ENCODE measurements at regions not wholly inside any gene's neighbourhood (a gene's known extent, or its start where the extent isn't known, plus 50 kb on each side); places are given as distances from the start of the nearest gene placed in this dataset.

GRCh38 chr11:134486106-134486505 is 74.1 kb upstream of the B3GAT1 start:
- POLR2A ChIA-PET, result no interaction called here
- Mint-ChIP-seq H3K36me3 (no peaks in the 10 kb centered on the region), H3K27ac (no peak overlapping the region), H3K9me3 (no peaks in the 10 kb centered on the region), H3K27me3 (peaks cover 7% of the 10 kb centered on the region), H3K4me1 (no peaks in the 10 kb centered on the region), H3K4me3 (no peak overlapping the region)
- ATAC-seq (ENCODE audit: low read depth), result no peak
- DNase-seq, result no peak

- no peak for ATAC-seq (ENCODE audit: low read depth)
- no peak for DNase-seq
- Mint-ChIP-seq H3K27ac (peak overlapping the region; percentile 11), H3K27me3 (peaks cover 7% of the 10 kb centered on the region), H3K36me3 (no peaks in the 10 kb centered on the region), H3K9me3 (no peaks in the 10 kb centered on the region), H3K4me1 (no peaks in the 10 kb centered on the region), H3K4me3 (no peak overlapping the region)
- POLR2A ChIA-PET, result no interaction called here
These were observed 73.3 kb upstream of the B3GAT1 start for GRCh38 chr11:134485316-134485715.

- Mint-ChIP-seq H3K4me3 (no peak overlapping the region), H3K27ac (no peak overlapping the region), H3K9me3 (no peaks in the 10 kb centered on the region), H3K36me3 (no peaks in the 10 kb centered on the region), H3K4me1 (no peaks in the 10 kb centered on the region), H3K27me3 (peaks cover 6% of the 10 kb centered on the region)
- ATAC-seq (ENCODE audit: low read depth) (no peak), DNase-seq (no peak)
- POLR2A ChIA-PET, result no interaction called here
These were observed 71.8 kb upstream of the B3GAT1 start for GRCh38 chr11:134483857-134484256.

GRCh38 chr11:134483291-134483690 is 71.2 kb upstream of the B3GAT1 start:
- Mint-ChIP-seq H3K27ac (no peak overlapping the region), H3K36me3 (no peaks in the 10 kb centered on the region), H3K27me3 (peaks cover 10% of the 10 kb centered on the region), H3K4me1 (no peaks in the 10 kb centered on the region), H3K9me3 (no peaks in the 10 kb centered on the region), H3K4me3 (no peak overlapping the region)
- DNase-seq, result no peak
- no peak for ATAC-seq (ENCODE audit: low read depth)
- POLR2A ChIA-PET, result no interaction called here

GRCh38 chr11:134482865-134483264 is 70.8 kb upstream of the B3GAT1 start:
- Mint-ChIP-seq H3K4me1 (no peaks in the 10 kb centered on the region), H3K36me3 (no peaks in the 10 kb centered on the region), H3K27me3 (peaks cover 11% of the 10 kb centered on the region), H3K9me3 (no peaks in the 10 kb centered on the region), H3K4me3 (no peak overlapping the region), H3K27ac (no peak overlapping the region)
- no peak for ATAC-seq (ENCODE audit: low read depth)
- DNase-seq, result no peak
- POLR2A ChIA-PET, result no interaction called here

GRCh38 chr11:134481933-134482527 is 70.0 kb upstream of the B3GAT1 start:
- Mint-ChIP-seq H3K27me3 (peaks cover 12% of the 10 kb centered on the region), H3K27ac (no peak overlapping the region), H3K9me3 (no peaks in the 10 kb centered on the region), H3K4me3 (no peak overlapping the region), H3K36me3 (no peaks in the 10 kb centered on the region), H3K4me1 (no peaks in the 10 kb centered on the region)
- POLR2A ChIA-PET, result no interaction called here
- ATAC-seq (ENCODE audit: low read depth) (no peak), DNase-seq (no peak)

GRCh38 chr11:134481135-134481534 is 69.1 kb upstream of the B3GAT1 start:
- no peak for ATAC-seq (ENCODE audit: low read depth)
- POLR2A ChIA-PET, result no interaction called here
- DNase-seq, result no peak
- Mint-ChIP-seq H3K27ac (no peak overlapping the region), H3K4me3 (no peak overlapping the region), H3K4me1 (no peaks in the 10 kb centered on the region), H3K27me3 (peaks cover 18% of the 10 kb centered on the region), H3K36me3 (no peaks in the 10 kb centered on the region), H3K9me3 (no peaks in the 10 kb centered on the region)

GRCh38 chr11:134480136-134480712 is 68.2 kb upstream of the B3GAT1 start:
- Mint-ChIP-seq H3K9me3 (no peaks in the 10 kb centered on the region), H3K4me1 (no peaks in the 10 kb centered on the region), H3K27ac (no peak overlapping the region), H3K36me3 (no peaks in the 10 kb centered on the region), H3K27me3 (peaks cover 17% of the 10 kb centered on the region), H3K4me3 (no peak overlapping the region)
- ATAC-seq (ENCODE audit: low read depth) (no peak), DNase-seq (no peak)
- POLR2A ChIA-PET, result no interaction called here

GRCh38 chr11:134479206-134480135 is 67.4 kb upstream of the B3GAT1 start:
- POLR2A ChIA-PET, result no interaction called here

GRCh38 chr11:134478611-134479010 is 66.6 kb upstream of the B3GAT1 start:
- H3K9me3 Mint-ChIP-seq, result no peaks in the 10 kb centered on the region
- H3K4me3 Mint-ChIP-seq, result no peak overlapping the region
- H3K27me3 Mint-ChIP-seq, result peaks cover 12% of the 10 kb centered on the region
- POLR2A ChIA-PET, result no interaction called here
- H3K27ac Mint-ChIP-seq, result no peak overlapping the region
- peaks cover 2% of the 10 kb centered on the region for H3K4me1 Mint-ChIP-seq
- no peak for DNase-seq
- ATAC-seq (ENCODE audit: low read depth), result no peak
- H3K36me3 Mint-ChIP-seq, result no peaks in the 10 kb centered on the region

More at GRCh38 chr11:134479206-134480135, 67.4 kb upstream of the B3GAT1 start:
- Mint-ChIP-seq H3K4me1 (peaks cover 2% of the 10 kb centered on the region), H3K36me3 (no peaks in the 10 kb centered on the region), H3K27ac (no peak overlapping the region), H3K4me3 (no peak overlapping the region), H3K27me3 (peaks cover 13% of the 10 kb centered on the region), H3K9me3 (no peaks in the 10 kb centered on the region)
- DNase-seq, result no peak
- no peak for ATAC-seq (ENCODE audit: low read depth)

GRCh38 chr11:134478176-134478575 is 66.1 kb upstream of the B3GAT1 start:
- Mint-ChIP-seq H3K36me3 (no peaks in the 10 kb centered on the region), H3K27ac (no peak overlapping the region), H3K9me3 (no peaks in the 10 kb centered on the region), H3K4me3 (no peak overlapping the region), H3K4me1 (peaks cover 2% of the 10 kb centered on the region), H3K27me3 (peaks cover 12% of the 10 kb centered on the region)
- DNase-seq (no peak), ATAC-seq (ENCODE audit: low read depth) (no peak)
- POLR2A ChIA-PET, result no interaction called here

- no peak overlapping the region for H3K4me3 Mint-ChIP-seq
- peaks cover 12% of the 10 kb centered on the region for H3K27me3 Mint-ChIP-seq
- H3K36me3 Mint-ChIP-seq, result no peaks in the 10 kb centered on the region
- H3K27ac Mint-ChIP-seq, result no peak overlapping the region
- H3K9me3 Mint-ChIP-seq, result no peaks in the 10 kb centered on the region
- no peak for DNase-seq
- POLR2A ChIA-PET, result no interaction called here
- peaks cover 2% of the 10 kb centered on the region for H3K4me1 Mint-ChIP-seq
- no peak for ATAC-seq (ENCODE audit: low read depth)
These were observed 65.4 kb upstream of the B3GAT1 start for GRCh38 chr11:134477486-134477885.

- no peak for ATAC-seq (ENCODE audit: low read depth)
- no peak overlapping the region for H3K4me3 Mint-ChIP-seq
- no peak for DNase-seq
- no peak overlapping the region for H3K27ac Mint-ChIP-seq
- H3K36me3 Mint-ChIP-seq, result no peaks in the 10 kb centered on the region
- H3K9me3 Mint-ChIP-seq, result no peaks in the 10 kb centered on the region
- POLR2A ChIA-PET, result no interaction called here
- H3K27me3 Mint-ChIP-seq, result peaks cover 12% of the 10 kb centered on the region
- H3K4me1 Mint-ChIP-seq, result peaks cover 2% of the 10 kb centered on the region
These were observed 64.5 kb upstream of the B3GAT1 start for GRCh38 chr11:134476435-134477021.

- H3K36me3 Mint-ChIP-seq, result no peaks in the 10 kb centered on the region
- no peak overlapping the region for H3K27ac Mint-ChIP-seq
- peaks cover 2% of the 10 kb centered on the region for H3K4me1 Mint-ChIP-seq
- peaks cover 12% of the 10 kb centered on the region for H3K27me3 Mint-ChIP-seq
- DNase-seq (no peak), ATAC-seq (ENCODE audit: low read depth) (no peak)
- H3K9me3 Mint-ChIP-seq, result no peaks in the 10 kb centered on the region
- POLR2A ChIA-PET, result no interaction called here
- no peak overlapping the region for H3K4me3 Mint-ChIP-seq
These were observed 63.9 kb upstream of the B3GAT1 start for GRCh38 chr11:134475951-134476350.

Data from activated naive CD8-positive, alpha-beta T cell treated with anti-CD3 and anti-CD28 coated beads, Interleukin-2, amount 10 ng/mL, durations not matched to agents 7 days and 5 days (primary cell).